Mucosa of descending colon (tissue), 3 donors: ENCODE measurements at regions not wholly inside any gene's neighbourhood (a gene's known extent, or its start where the extent isn't known, plus 50 kb on each side); places are given as distances from the start of the nearest gene placed in this dataset.
"Not testable (repeated sequence)": the region's sequence is repeated elsewhere in the genome, so short reads cannot be mapped to it uniquely, and the experiment has no call there.

ENCODE experiments used
- ATAC-seq: fragments of 200-7000 bp; cut with Tn5 transposase; one replicate; pipeline ENCODE4 v1.9.1; 2020; ENCODE audit warnings: mild to moderate bottlenecking, moderate library complexity
- DNase-seq, 3 donors: peaks; one replicate each; pipeline ENCODE4 v3.0.0-alpha.2; 2020
- H3K36me3 ChIP-seq: fragments of 200-600 bp; one replicate; pipeline ENCODE4 v1.8.0; 2021; ENCODE audit warnings: low read depth, mild to moderate bottlenecking
- H3K4me1 ChIP-seq: fragments of 200-600 bp; one replicate; pipeline ENCODE4 v1.8.0; 2021; ENCODE audit warnings: low read depth, mild to moderate bottlenecking
- H3K4me3 ChIP-seq: fragments of 200-600 bp; one replicate; pipeline ENCODE4 v1.8.0; 2021; ENCODE audit warnings: mild to moderate bottlenecking
- H3K9me3 ChIP-seq: fragments of 200-600 bp; one replicate; pipeline ENCODE4 v1.8.0; 2021; ENCODE audit warnings: mild to moderate bottlenecking
- intact Hi-C, 2 donors: fragments of 100-400 bp; cut with DNase I in 1 of 2; cut with micrococcal nuclease in 1 of 2; formaldehyde crosslinking; loops; one replicate each; pipeline versions ENCODE4 v1.11.0 to v1.11.1; 2022; cut with DNase I, micrococcal nuclease
- TF ChIP-seq, protein P1 (sequence below): fragments of 200-600 bp; IDR thresholded peaks from one replicate; pipeline ENCODE4 v1.8.0; 2022; ENCODE audit warnings: antibody characterized with exemption, mild to moderate bottlenecking
- donor health status: DM: no; HTN: no; CAD: no; lungs with moderate emphysema.
- donor health status: DM: no; HTN: no; CAD: no.
- donor health status: DM: no; HTN: yes; CAD: no.

DNA sequence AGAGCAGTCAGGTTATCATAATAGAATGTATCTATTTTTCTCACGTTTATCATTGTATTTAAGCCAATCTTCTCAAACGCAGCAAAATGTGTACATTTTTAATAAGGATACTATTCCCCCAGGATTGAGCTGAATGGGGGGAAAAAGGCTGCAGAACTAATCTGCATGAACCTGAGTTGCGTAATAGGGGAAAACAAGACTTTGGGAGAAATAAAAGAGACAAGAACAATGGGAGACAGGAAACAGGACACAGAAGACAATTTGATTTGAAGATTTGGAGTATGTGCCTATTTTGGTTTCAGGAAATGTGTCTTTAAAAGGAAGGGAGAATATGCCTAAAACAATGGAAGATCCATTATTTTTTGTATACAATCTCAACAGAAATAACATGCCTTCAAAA is 844.5 kb downstream of the DIAPH3 start:
- TF ChIP-seq, protein P1, sequence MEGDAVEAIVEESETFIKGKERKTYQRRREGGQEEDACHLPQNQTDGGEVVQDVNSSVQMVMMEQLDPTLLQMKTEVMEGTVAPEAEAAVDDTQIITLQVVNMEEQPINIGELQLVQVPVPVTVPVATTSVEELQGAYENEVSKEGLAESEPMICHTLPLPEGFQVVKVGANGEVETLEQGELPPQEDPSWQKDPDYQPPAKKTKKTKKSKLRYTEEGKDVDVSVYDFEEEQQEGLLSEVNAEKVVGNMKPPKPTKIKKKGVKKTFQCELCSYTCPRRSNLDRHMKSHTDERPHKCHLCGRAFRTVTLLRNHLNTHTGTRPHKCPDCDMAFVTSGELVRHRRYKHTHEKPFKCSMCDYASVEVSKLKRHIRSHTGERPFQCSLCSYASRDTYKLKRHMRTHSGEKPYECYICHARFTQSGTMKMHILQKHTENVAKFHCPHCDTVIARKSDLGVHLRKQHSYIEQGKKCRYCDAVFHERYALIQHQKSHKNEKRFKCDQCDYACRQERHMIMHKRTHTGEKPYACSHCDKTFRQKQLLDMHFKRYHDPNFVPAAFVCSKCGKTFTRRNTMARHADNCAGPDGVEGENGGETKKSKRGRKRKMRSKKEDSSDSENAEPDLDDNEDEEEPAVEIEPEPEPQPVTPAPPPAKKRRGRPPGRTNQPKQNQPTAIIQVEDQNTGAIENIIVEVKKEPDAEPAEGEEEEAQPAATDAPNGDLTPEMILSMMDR, result no peak
- no peak for ATAC-seq
- Histone ChIP-seq H3K36me3 (no peaks in the 10 kb centered on the region), H3K9me3 (no peaks in the 10 kb centered on the region), H3K4me3 (no peak overlapping the region), H3K4me1 (no peaks in the 10 kb centered on the region)
- no peak for DNase-seq
- intact Hi-C loops, result no loop called here

DNA sequence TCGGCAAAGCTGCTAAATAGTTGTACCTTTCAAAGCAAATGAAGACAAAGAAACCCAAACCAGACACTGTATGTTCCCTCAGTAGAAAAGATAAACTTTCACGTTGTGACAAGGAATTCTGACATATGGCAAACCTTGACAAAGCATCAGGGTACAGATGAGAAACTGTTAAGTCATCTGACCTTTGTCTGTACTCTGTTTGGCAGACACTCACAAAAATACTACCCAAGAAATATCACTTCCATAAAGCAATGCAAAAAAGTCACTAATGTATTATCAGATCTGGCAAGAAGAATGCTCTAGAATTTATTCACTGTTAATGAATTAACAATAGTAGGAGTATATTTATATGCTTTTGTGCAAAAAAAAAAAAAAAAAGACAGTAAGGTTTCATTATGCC is 843.7 kb downstream of the DIAPH3 start:
- no peaks in the 10 kb centered on the region for H3K36me3 ChIP-seq
- no peaks in the 10 kb centered on the region for H3K9me3 ChIP-seq
- intact Hi-C loops, result no loop called here
- TF ChIP-seq, protein P1, result no peak
- ATAC-seq (no peak), DNase-seq (no peak)
- no peaks in the 10 kb centered on the region for H3K4me1 ChIP-seq
- no peak overlapping the region for H3K4me3 ChIP-seq

DNA sequence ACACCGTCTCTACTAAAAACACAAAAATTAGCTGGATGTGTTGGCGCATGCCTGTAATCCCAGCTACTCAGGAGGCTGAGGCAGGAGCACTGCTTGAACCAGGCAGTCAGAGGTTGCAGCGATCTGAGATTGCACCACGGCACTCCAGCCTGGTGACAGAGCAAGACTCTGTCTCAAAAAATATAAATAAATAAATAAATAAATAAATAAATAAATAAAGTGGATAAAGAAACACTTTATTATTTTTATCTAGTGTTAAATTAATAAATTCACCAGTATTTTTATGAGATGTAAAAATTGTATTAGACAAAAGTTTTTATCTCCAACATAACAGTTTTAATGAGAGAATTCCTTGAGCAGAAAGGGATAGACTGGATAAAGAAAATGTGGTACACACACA is 839.3 kb downstream of the DIAPH3 start:
- H3K36me3 ChIP-seq, intact Hi-C loops, DNase-seq, H3K4me3 ChIP-seq, H3K9me3 ChIP-seq, ATAC-seq, H3K4me1 ChIP-seq: not testable (repeated sequence)

DNA sequence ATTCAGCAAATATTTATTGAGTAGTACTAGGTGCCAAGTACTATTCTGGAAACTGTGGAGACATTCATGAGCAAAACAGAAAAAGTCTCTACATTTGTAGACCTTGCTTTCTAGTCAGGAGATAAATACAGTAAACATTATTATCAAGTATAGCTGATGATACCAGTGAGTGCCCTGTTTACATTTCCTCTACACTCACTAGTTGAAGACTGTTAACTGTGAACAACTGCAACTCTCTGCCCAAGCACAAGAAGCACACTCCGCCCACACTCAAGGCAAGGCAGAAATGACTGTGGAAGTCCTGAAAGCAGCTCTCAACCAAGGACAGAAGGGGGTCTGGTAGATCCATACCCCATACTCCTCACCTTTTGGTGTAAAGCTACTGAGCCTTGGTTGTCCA is 837.0 kb downstream of the DIAPH3 start:
- Histone ChIP-seq H3K36me3 (no peaks in the 10 kb centered on the region), H3K4me1 (no peaks in the 10 kb centered on the region), H3K4me3 (no peak overlapping the region), H3K9me3 (no peaks in the 10 kb centered on the region)
- no peak for DNase-seq
- TF ChIP-seq, protein P1, result no peak
- no peak for ATAC-seq
- intact Hi-C loops, result no loop called here

DNA sequence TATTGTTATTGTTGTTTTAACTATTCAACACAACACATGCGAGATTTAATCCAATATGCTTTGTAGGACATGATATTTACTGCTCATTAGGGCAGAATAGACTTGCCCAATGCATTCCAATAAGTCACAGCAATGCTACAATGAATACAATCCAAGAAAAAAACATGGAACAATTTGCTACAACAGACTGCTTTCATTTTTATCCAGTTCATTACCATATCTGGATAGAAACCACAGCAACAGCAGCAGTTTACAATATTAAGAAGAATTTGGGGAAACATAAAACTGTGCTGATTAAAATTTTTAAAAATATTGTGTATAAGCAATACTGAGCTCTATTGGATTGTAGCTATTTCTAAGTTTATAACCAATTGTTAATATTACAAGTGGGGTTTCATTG is 833.0 kb downstream of the DIAPH3 start:
- Histone ChIP-seq H3K4me3 (no peak overlapping the region), H3K36me3 (no peaks in the 10 kb centered on the region), H3K4me1 (no peaks in the 10 kb centered on the region), H3K9me3 (no peaks in the 10 kb centered on the region)
- intact Hi-C loops, result no loop called here
- TF ChIP-seq, protein P1, result no peak
- ATAC-seq, result no peak
- DNase-seq, result no peak

DNA sequence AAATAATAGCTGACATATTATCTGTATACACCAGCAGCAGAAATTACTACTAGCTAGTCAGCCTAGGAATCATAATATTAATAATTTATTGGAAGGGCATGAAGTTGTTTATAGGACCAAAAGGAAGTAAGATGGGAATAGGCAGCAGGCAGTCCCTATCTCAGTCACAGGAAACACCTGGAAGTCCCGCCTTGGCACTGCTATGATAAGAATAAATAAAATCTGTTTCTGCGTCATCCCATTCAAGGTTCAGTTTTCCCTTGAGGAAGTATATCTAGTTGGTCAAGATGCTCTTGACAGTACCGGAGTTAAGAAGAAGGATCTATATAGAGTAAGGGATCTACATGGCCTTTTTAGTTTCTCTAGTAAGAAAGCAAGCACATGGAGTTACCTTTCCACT is 830.8 kb downstream of the DIAPH3 start:
- ATAC-seq (no peak), DNase-seq (no peak)
- Histone ChIP-seq H3K9me3 (no peaks in the 10 kb centered on the region), H3K4me1 (no peaks in the 10 kb centered on the region), H3K36me3 (no peaks in the 10 kb centered on the region), H3K4me3 (no peak overlapping the region)
- intact Hi-C loops, result no loop called here
- TF ChIP-seq, protein P1, result no peak
